ENCODE measurements at regions not wholly inside any gene's neighbourhood (a gene's known extent, or its start where the extent isn't known, plus 50 kb on each side); places are given as distances from the start of the nearest gene placed in this dataset.

GRCh38 chr2:52365946-52366345 is 1334.0 kb upstream of the NRXN1 start:
- intact Hi-C loops (cut with DNase I; ENCODE audit: low total_unique reads), result no loop called here
- no peak for DNase-seq (ENCODE audit: low spot score in 2 of 2)
- 81 to 91% methylated on average over 2 of the region's 2 CpGs for WGBS, 2 donors
- TF ChIP-seq CTCF (IDR thresholded peaks at IDR 0.05) (no peak), POLR2A (IDR thresholded peaks at IDR 0.05) (no peak)
- no peak overlapping the region for H3K4me3 ChIP-seq (ENCODE audit: low read depth, poor library complexity, severe bottlenecking)

- 47 to 51% methylated on average over 2 of the region's 2 CpGs for whole genome bisulfite sequencing, 2 donors
- H3K4me3 ChIP-seq (ENCODE audit: low read depth, poor library complexity, severe bottlenecking), result no peak overlapping the region
- no peak for DNase-seq (ENCODE audit: low spot score in 2 of 2)
- TF ChIP-seq CTCF (IDR thresholded peaks at IDR 0.05) (no peak), POLR2A (IDR thresholded peaks at IDR 0.05) (no peak)
- intact Hi-C loops (cut with DNase I; ENCODE audit: low total_unique reads), result no loop called here
Observed at GRCh38 chr2:52356556-52356955, 1324.6 kb upstream of the NRXN1 start.

GRCh38 chr2:52347292-52347691 is 1315.4 kb upstream of the NRXN1 start:
- no peak overlapping the region for H3K4me3 ChIP-seq (ENCODE audit: low read depth, poor library complexity, severe bottlenecking)
- intact Hi-C loops (cut with DNase I; ENCODE audit: low total_unique reads), result no loop called here
- WGBS, 2 donors, result 50 to 59% methylated on average over 2 of the region's 2 CpGs
- TF ChIP-seq POLR2A (IDR thresholded peaks at IDR 0.05), result no peak
- TF ChIP-seq CTCF (IDR thresholded peaks at IDR 0.05), result no peak
- DNase-seq (ENCODE audit: low spot score in 2 of 2), result no peak

- no peak for DNase-seq (ENCODE audit: low spot score in 2 of 2)
- no peak overlapping the region for H3K4me3 ChIP-seq (ENCODE audit: low read depth, poor library complexity, severe bottlenecking)
- intact Hi-C loops (cut with DNase I; ENCODE audit: low total_unique reads), result no loop called here
- TF ChIP-seq POLR2A (IDR thresholded peaks at IDR 0.05) (no peak), CTCF (IDR thresholded peaks at IDR 0.05) (no peak)
- WGBS, 2 donors, result 44 to 54% methylated on average over 4 of the region's 4 CpGs
Observed at GRCh38 chr2:52345676-52346075, 1313.7 kb upstream of the NRXN1 start.

- no peak overlapping the region for H3K4me3 ChIP-seq (ENCODE audit: low read depth, poor library complexity, severe bottlenecking)
- no peak for TF ChIP-seq POLR2A (IDR thresholded peaks at IDR 0.05)
- TF ChIP-seq CTCF (IDR thresholded peaks at IDR 0.05), result no peak
- DNase-seq (ENCODE audit: low spot score in 2 of 2), result no peak
- intact Hi-C loops (cut with DNase I; ENCODE audit: low total_unique reads), result no loop called here
Observed at GRCh38 chr2:52345082-52345481, 1313.2 kb upstream of the NRXN1 start.

GRCh38 chr2:52343706-52344266 is 1311.9 kb upstream of the NRXN1 start:
- no peak overlapping the region for H3K4me3 ChIP-seq (ENCODE audit: low read depth, poor library complexity, severe bottlenecking)
- no peak for DNase-seq (ENCODE audit: low spot score in 2 of 2)
- intact Hi-C loops (cut with DNase I; ENCODE audit: low total_unique reads), result no loop called here
- TF ChIP-seq CTCF (IDR thresholded peaks at IDR 0.05) (no peak), POLR2A (IDR thresholded peaks at IDR 0.05) (no peak)
- 62 to 69% methylated on average over 2 of the region's 2 CpGs for WGBS, 2 donors

Measured in lower leg skin (tissue), 4 donors.